Anterior cingulate cortex (tissue), 58 donors: ENCODE measurements at regions not wholly inside any gene's neighbourhood (a gene's known extent, or its start where the extent isn't known, plus 50 kb on each side); places are given as distances from the start of the nearest gene placed in this dataset.
A peak's percentile ranks its signal among the peaks of the same experiment; 100 is the strongest.
"Not testable (repeated sequence)": the region's sequence is repeated elsewhere in the genome, so short reads cannot be mapped to it uniquely, and the experiment has no call there.

Source experiments
- DNase-seq, 58 donors: peaks; one replicate each; lab custom pipeline; 2025; lab: John Stamatoyannopoulos, UW

- not testable (repeated sequence) for DNase-seq
These were observed 60.5 kb downstream of the AREG start for GRCh38 chr4:74505355-74505978.

DNA sequence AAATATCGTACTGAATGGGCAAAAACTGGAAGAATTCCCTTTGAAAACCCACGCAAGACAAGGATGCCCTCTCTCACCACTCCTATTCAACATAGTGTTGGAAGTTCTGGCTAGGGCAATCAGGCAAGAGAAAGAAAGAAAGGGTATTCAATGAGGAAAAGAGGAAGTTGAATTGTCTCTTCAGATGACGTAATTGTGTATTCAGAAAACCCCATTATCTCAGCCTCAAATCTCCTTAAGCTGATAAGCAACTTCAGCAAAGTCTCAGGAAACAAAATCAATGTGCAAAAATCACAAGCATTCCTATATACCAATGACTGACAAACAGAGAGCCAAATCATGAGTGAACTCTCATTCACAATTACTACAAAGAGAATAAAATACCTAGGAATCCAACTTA is 64.4 kb downstream of the AREG start:
- not testable (repeated sequence) for DNase-seq

- DNase-seq: no peak
These were observed 71.4 kb downstream of the AREG start for GRCh38 chr4:74516303-74516702.

- no peak for DNase-seq
These were observed 73.1 kb downstream of the AREG start for GRCh38 chr4:74517996-74518395.

- no peak for DNase-seq
These were observed 77.5 kb downstream of the AREG start for GRCh38 chr4:74522251-74522991.

DNA sequence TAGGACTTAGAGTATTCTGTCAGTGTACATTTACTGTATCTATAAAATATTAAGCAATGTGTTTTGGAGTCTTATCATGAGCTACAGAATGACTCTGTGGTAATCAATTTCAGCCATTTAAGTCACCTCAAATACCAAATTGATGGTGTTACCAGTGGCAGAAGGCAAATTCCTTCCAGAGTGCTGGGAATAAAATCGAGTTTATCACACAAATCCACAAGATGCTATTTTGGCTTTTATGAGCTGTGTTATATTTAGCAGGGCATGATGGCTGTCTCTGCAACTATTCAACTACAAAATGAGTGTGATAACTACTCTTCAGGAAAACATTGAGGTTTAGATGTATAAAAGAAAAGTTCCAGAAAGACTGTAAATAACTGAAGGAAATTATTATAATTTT is 78.2 kb downstream of the AREG start:
- DNase-seq: no peak

GRCh38 chr4:74524985-74525384 is 80.0 kb downstream of the AREG start:
- no peak for DNase-seq

- no peak for DNase-seq
These were observed 82.1 kb downstream of the AREG start for GRCh38 chr4:74527049-74527448.

GRCh38 chr4:74528178-74528577 is 83.2 kb downstream of the AREG start:
- no peak for DNase-seq

DNA sequence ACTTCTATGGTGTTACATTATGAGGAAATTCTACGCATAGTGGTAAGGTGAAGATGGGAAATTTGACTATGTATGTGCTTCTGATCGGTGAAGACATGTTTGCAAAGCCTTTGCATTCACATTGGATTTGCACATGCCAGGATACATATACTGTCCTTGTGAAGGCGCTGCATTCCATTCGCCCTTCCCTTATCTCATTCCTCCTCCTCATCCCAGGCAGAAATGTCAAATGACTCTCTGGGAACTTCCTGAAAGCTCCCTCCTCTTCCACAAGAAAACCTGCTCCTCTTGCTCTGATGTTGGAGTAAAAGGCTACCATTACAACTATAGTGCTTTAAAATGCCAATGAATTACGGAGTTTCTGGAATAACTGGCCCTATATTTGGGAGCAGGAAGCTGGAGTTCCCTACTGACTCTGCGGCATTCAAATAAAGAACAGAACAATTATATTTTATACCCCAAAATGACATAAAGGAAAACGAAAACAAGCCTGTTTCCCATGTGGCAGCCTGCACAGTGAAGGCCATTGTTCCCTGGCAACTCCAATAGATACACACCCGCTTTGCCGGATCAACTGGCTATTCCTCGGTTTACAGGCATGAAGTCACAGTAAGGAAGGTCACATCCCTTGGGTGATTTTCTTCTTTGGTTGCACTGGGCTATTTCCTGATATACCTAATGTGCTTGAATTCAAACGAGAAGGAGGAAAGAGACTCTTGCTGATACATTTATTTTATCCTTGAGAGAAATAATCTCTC is 84.5 kb downstream of the AREG start:
- no peak for DNase-seq

- peak in 2 of 58 donors; percentile 11 to 15 for DNase-seq
These were observed 87.2 kb downstream of the AREG start for GRCh38 chr4:74531963-74532794.

- DNase-seq: no peak
These were observed 89.2 kb downstream of the AREG start for GRCh38 chr4:74534121-74534520.

DNA sequence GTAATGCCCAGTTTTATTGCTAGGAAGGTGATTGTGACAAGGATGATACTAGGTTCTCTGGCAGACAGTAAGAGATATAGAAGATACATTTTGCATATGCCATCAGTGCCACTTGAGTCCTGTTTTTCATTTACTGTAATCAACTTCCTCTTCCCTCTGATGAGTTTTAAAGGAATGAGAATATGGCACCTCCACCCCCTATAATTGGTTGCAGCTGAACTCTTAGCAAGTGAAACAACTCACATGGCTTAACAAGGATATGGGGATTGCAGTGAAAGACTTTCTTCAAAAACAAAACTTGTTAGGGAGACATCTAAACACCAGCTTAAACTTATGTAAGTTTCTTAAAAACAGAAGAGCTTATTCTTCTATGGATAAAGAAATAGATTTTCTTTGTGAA is 90.0 kb downstream of the AREG start:
- no peak for DNase-seq

DNA sequence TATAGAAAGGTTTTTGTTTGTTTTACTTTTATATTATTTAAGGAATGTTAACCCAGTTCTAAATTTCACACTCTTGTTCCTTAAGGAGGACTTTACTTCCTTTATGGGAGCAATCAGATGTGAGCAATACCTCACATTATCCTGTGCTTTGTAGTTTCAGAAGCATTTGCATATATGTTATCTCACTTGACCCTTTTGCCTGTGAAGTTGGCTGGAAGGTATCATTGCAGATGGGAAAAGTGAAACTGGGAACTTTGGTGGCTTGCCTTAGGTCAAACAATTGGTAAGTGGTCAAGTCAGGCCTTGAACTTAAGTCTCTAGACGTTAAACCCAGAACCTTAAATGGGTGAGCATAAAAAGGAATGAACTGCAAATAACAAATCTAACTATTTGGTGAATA is 90.6 kb downstream of the AREG start:
- DNase-seq: no peak

DNA sequence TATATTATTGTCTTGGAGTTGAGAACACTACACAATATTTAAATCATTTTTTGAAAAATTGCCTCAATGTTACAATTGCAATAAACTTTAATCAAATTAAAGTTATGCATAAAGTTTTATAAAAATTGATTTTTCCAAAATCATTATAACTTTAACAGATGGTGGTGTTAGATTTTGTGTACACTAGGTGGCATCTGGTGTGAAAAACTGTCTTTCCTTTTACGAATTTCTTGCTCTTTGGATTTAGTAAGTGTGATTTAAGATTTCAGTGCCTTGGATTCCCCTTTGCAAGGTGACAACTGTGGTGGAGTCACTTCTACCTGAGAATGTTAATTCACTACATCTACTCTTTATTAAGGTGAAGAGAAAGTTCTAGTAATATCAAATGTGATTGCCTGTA is 91.6 kb downstream of the AREG start:
- DNase-seq: no peak

DNA sequence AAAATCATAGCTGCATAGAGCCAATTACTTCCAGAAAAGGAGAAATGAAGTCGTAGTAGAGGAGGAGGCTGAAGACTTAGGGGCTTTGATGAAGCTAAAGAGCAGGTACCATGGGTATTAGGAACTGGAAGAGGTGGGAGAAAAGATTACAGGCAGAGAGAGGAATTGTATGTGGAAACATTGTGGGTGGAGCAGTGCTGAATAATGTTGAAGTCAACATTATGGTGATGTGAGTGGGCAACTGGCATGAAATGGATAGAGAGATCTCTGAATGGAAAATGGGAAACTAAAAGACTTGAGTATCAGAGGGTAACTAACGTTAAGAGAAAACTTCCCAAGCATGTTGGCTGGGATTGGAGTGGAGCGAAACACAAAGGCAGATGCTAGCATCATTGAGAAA is 92.5 kb downstream of the AREG start:
- no peak for DNase-seq

DNA sequence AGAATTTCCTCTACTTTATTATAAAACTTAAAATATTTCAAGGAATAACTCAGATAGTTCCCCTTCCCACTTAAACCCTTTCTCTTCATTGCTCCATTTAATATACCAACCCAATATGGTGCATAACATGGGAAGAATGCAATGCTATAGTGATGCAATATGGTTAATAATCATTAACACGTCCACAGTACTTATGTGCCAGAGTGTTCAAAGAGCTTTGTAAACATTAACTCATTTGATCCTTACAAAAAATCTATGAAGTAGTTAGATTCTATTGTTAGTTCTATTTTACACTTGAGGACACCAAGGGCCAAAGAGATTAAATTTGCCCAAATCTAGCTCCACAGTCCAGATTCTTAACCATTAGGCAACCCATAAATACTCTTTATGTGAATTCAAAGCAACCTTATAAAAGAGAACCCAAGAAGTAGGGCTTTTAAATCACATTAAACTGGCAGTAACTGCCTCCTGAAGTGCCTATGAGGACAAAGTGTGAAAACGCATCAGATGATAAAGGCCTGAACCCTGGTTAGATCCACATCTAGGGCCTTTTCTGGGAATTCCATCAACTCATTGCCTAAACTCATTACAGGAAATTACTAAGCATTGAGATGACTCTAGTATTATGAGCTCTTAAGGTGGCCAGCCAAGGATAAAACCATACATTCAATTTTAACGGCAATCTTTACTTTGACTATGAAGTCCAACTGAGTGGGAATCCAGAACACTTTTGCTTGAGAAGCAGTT is 94.3 kb downstream of the AREG start:
- DNase-seq: no peak

DNA sequence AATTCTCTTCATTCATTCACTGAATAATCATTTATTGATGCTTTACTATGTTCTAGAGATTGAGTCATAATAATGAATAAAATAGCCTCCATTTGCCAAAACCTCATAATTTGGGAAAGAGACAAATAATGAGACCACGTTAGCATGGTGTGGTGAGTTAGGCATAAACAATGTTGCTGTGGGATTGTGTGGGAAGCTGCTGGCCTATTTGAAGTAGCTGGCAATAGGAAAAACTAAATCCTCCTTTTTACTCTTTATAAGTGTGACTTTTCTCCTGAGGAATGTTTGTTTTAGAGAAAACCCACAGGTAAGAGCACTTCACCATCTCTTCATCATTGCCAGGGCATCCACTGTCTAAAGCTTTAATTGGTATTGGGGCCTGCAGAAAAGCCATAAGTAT is 95.3 kb downstream of the AREG start:
- DNase-seq: no peak

GRCh38 chr4:74541667-74542066 is 96.7 kb downstream of the AREG start:
- DNase-seq: no peak

GRCh38 chr4:74543231-74543781 is 98.4 kb downstream of the AREG start:
- DNase-seq: no peak
